GM12878 (cell line): ENCODE measurements at regions not wholly inside any gene's neighbourhood (a gene's known extent, or its start where the extent isn't known, plus 50 kb on each side); places are given as distances from the start of the nearest gene placed in this dataset.

Experiments used
- ASH2L ChIP-seq: fragments of 300-600, 200-600 bp; sonication (generic); IDR thresholded peaks from 2 replicates; pipeline ENCODE4 v1.6.1; 2017; ENCODE audit warnings: low read depth, mild to moderate bottlenecking, borderline replicate concordance
- BACH1 ChIP-seq: fragments of 450-650 bp; IDR thresholded peaks from 2 replicates; pipeline ENCODE4 v1.6.1; 2017; ENCODE audit warnings: mild to moderate bottlenecking, borderline replicate concordance
- CEBPB ChIP-seq, 2 experiments: fragments of 150-350 bp in 1 of 2; IDR thresholded peaks; 2 replicates each; pipeline ENCODE4 v1.6.1; 2012 to 2014; ENCODE audit warnings: low read depth in 2 of 2, low read length in 2 of 2, borderline replicate concordance in 1 of 2, inconsistent platforms in 1 of 2
- ETV6 ChIP-seq, 2 experiments: fragments of 450-650 bp in 1 of 2; IDR thresholded peaks in 1 of 2; conservative IDR thresholded peaks in 1 of 2; 2 replicates each; pipeline ENCODE4 v1.6.1; 2014; ENCODE audit warnings: antibody characterized with exemption in 1 of 2, borderline replicate concordance in 1 of 2, low read depth in 1 of 2, mild to moderate bottlenecking in 1 of 2, moderate library complexity in 1 of 2
- GATAD2B ChIP-seq: fragments of 450-650 bp; conservative IDR thresholded peaks from 2 replicates; pipeline ENCODE4 v1.6.1; 2017; ENCODE audit warnings: low read depth, mild to moderate bottlenecking, moderate library complexity
- KDM1A ChIP-seq: fragments of 200-600 bp; sonication (generic); IDR thresholded peaks from 2 replicates; pipeline ENCODE4 v1.6.1; 2016; ENCODE audit warnings: borderline replicate concordance
- MYB ChIP-seq: fragments of 150-350 bp; IDR thresholded peaks from 2 replicates; pipeline ENCODE4 v1.6.1; 2014; ENCODE audit warnings: mild to moderate bottlenecking, low read depth, low read length, borderline replicate concordance
- NRF1 ChIP-seq: conservative IDR thresholded peaks from 2 replicates; pipeline ENCODE4 v1.6.1; 2011; ENCODE audit warnings: mild to moderate bottlenecking, low read depth, low read length, improper control_type of control experiment
- RFX5 ChIP-seq: IDR thresholded peaks from 2 replicates; pipeline ENCODE4 v1.6.1; 2011; ENCODE audit warnings: low read depth, low read length, improper control_type of control experiment
- SPI1 ChIP-seq: IDR thresholded peaks from 2 replicates; pipeline ENCODE4 v1.6.1; 2011; ENCODE audit warnings: low read depth, mild to moderate bottlenecking, low read length, moderate library complexity, borderline replicate concordance; ENCODE audit not compliant: insufficient read depth
- YBX1 ChIP-seq: fragments of 450-650 bp; IDR thresholded peaks from 2 replicates; pipeline ENCODE4 v1.6.1; 2016; ENCODE audit warnings: antibody characterized with exemption
- ZNF384 ChIP-seq: IDR thresholded peaks from 2 replicates; pipeline ENCODE4 v1.6.1; 2012; ENCODE audit warnings: low read depth, mild to moderate bottlenecking, low read length, improper control_type of control experiment, borderline replicate concordance
- ZNF622 ChIP-seq: fragments of 450-650 bp; IDR thresholded peaks from 2 replicates; pipeline ENCODE4 v1.6.1; 2017; ENCODE audit warnings: mild to moderate bottlenecking, inconsistent platforms
- TF ChIP-seq, protein P1 (sequence below): fragments of 450-650 bp; IDR thresholded peaks from 2 replicates; pipeline ENCODE4 v1.6.1; 2018; ENCODE audit warnings: mild to moderate bottlenecking, low read depth, moderate library complexity; ENCODE audit not compliant: partially characterized antibody
- TF ChIP-seq, protein P2 (sequence below): fragments of 150-350 bp; IDR thresholded peaks from 2 replicates; pipeline ENCODE4 v1.6.1; 2016; ENCODE audit warnings: low read depth, low read length
- TF ChIP-seq, protein P3 (sequence below): fragments of 450-650 bp; IDR thresholded peaks from 2 replicates; pipeline ENCODE4 v1.6.1; 2016; ENCODE audit warnings: mild to moderate bottlenecking
- TF ChIP-seq, protein P4 (sequence below): IDR thresholded peaks from 2 replicates; pipeline ENCODE4 v1.6.1; 2012; ENCODE audit warnings: improper control_type of control experiment, low read depth, low read length; ENCODE audit not compliant: insufficient replicate concordance

GRCh38 chr3:112734736-112735350 lies 93.9 kb upstream of the CCDC80 start (continued):
- no peak for TF ChIP-seq BACH1
- no peak for TF ChIP-seq MYB
- TF ChIP-seq, protein P1, sequence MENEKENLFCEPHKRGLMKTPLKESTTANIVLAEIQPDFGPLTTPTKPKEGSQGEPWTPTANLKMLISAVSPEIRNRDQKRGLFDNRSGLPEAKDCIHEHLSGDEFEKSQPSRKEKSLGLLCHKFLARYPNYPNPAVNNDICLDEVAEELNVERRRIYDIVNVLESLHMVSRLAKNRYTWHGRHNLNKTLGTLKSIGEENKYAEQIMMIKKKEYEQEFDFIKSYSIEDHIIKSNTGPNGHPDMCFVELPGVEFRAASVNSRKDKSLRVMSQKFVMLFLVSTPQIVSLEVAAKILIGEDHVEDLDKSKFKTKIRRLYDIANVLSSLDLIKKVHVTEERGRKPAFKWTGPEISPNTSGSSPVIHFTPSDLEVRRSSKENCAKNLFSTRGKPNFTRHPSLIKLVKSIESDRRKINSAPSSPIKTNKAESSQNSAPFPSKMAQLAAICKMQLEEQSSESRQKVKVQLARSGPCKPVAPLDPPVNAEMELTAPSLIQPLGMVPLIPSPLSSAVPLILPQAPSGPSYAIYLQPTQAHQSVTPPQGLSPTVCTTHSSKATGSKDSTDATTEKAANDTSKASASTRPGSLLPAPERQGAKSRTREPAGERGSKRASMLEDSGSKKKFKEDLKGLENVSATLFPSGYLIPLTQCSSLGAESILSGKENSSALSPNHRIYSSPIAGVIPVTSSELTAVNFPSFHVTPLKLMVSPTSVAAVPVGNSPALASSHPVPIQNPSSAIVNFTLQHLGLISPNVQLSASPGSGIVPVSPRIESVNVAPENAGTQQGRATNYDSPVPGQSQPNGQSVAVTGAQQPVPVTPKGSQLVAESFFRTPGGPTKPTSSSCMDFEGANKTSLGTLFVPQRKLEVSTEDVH, result no peak
- TF ChIP-seq ZNF384, result no peak
- TF ChIP-seq CEBPB (IDR thresholded peaks at IDR 0.05; ENCODE audit: borderline replicate concordance in 1 of 2, low read depth in 2 of 2, low read length in 2 of 2), result no peak
- no peak for TF ChIP-seq KDM1A
- TF ChIP-seq YBX1, result no peak
- TF ChIP-seq, protein P2, sequence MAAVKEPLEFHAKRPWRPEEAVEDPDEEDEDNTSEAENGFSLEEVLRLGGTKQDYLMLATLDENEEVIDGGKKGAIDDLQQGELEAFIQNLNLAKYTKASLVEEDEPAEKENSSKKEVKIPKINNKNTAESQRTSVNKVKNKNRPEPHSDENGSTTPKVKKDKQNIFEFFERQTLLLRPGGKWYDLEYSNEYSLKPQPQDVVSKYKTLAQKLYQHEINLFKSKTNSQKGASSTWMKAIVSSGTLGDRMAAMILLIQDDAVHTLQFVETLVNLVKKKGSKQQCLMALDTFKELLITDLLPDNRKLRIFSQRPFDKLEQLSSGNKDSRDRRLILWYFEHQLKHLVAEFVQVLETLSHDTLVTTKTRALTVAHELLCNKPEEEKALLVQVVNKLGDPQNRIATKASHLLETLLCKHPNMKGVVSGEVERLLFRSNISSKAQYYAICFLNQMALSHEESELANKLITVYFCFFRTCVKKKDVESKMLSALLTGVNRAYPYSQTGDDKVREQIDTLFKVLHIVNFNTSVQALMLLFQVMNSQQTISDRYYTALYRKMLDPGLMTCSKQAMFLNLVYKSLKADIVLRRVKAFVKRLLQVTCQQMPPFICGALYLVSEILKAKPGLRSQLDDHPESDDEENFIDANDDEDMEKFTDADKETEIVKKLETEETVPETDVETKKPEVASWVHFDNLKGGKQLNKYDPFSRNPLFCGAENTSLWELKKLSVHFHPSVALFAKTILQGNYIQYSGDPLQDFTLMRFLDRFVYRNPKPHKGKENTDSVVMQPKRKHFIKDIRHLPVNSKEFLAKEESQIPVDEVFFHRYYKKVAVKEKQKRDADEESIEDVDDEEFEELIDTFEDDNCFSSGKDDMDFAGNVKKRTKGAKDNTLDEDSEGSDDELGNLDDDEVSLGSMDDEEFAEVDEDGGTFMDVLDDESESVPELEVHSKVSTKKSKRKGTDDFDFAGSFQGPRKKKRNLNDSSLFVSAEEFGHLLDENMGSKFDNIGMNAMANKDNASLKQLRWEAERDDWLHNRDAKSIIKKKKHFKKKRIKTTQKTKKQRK, result no peak
- TF ChIP-seq GATAD2B, result no peak
- no peak for TF ChIP-seq ETV6 (conservative IDR thresholded peaks at IDR 0.05 in 1 of 2, IDR thresholded peaks at IDR 0.05 in 1 of 2; ENCODE audit: borderline replicate concordance in 1 of 2, low read depth in 1 of 2)
- no peak for TF ChIP-seq RFX5
- no peak for TF ChIP-seq NRF1
- no peak for TF ChIP-seq ZNF622
- TF ChIP-seq, protein P3, sequence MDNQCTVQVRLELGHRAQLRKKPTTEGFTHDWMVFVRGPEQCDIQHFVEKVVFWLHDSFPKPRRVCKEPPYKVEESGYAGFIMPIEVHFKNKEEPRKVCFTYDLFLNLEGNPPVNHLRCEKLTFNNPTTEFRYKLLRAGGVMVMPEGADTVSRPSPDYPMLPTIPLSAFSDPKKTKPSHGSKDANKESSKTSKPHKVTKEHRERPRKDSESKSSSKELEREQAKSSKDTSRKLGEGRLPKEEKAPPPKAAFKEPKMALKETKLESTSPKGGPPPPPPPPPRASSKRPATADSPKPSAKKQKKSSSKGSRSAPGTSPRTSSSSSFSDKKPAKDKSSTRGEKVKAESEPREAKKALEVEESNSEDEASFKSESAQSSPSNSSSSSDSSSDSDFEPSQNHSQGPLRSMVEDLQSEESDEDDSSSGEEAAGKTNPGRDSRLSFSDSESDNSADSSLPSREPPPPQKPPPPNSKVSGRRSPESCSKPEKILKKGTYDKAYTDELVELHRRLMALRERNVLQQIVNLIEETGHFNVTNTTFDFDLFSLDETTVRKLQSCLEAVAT, result no peak
- TF ChIP-seq ASH2L, result no peak
- peak; percentile 47; the same call in 1 of the 2 replicates for TF ChIP-seq SPI1
- TF ChIP-seq, protein P4, sequence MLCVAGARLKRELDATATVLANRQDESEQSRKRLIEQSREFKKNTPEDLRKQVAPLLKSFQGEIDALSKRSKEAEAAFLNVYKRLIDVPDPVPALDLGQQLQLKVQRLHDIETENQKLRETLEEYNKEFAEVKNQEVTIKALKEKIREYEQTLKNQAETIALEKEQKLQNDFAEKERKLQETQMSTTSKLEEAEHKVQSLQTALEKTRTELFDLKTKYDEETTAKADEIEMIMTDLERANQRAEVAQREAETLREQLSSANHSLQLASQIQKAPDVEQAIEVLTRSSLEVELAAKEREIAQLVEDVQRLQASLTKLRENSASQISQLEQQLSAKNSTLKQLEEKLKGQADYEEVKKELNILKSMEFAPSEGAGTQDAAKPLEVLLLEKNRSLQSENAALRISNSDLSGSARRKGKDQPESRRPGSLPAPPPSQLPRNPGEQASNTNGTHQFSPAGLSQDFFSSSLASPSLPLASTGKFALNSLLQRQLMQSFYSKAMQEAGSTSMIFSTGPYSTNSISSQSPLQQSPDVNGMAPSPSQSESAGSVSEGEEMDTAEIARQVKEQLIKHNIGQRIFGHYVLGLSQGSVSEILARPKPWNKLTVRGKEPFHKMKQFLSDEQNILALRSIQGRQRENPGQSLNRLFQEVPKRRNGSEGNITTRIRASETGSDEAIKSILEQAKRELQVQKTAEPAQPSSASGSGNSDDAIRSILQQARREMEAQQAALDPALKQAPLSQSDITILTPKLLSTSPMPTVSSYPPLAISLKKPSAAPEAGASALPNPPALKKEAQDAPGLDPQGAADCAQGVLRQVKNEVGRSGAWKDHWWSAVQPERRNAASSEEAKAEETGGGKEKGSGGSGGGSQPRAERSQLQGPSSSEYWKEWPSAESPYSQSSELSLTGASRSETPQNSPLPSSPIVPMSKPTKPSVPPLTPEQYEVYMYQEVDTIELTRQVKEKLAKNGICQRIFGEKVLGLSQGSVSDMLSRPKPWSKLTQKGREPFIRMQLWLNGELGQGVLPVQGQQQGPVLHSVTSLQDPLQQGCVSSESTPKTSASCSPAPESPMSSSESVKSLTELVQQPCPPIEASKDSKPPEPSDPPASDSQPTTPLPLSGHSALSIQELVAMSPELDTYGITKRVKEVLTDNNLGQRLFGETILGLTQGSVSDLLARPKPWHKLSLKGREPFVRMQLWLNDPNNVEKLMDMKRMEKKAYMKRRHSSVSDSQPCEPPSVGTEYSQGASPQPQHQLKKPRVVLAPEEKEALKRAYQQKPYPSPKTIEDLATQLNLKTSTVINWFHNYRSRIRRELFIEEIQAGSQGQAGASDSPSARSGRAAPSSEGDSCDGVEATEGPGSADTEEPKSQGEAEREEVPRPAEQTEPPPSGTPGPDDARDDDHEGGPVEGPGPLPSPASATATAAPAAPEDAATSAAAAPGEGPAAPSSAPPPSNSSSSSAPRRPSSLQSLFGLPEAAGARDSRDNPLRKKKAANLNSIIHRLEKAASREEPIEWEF, result no peak
